ENCODE measurements at regions not wholly inside any gene's neighbourhood (a gene's known extent, or its start where the extent isn't known, plus 50 kb on each side); places are given as distances from the start of the nearest gene placed in this dataset.

GRCh38 chr1:187275985-187276575 is 447.3 kb downstream of the PLA2G4A start:
- TF ChIP-seq CTCF (IDR thresholded peaks at IDR 0.05; ENCODE audit: borderline replicate concordance, control extremely low read depth, extremely low read depth, insufficient read depth, missing control alignments) = no peak
- no peak for DNase-seq (ENCODE audit: low spot score)
- in situ Hi-C loops (cut with MboI; ENCODE audit: low sequenced_read_pairs, unreplicated experiment) = no loop called here

GRCh38 chr1:187276677-187277076 is 447.9 kb downstream of the PLA2G4A start:
- no peak for TF ChIP-seq CTCF (IDR thresholded peaks at IDR 0.05; ENCODE audit: borderline replicate concordance, control extremely low read depth, extremely low read depth, insufficient read depth, missing control alignments)
- no peak for DNase-seq (ENCODE audit: low spot score)
- in situ Hi-C loops (cut with MboI; ENCODE audit: low sequenced_read_pairs, unreplicated experiment) = no loop called here

GRCh38 chr1:187280031-187280430 is 451.3 kb downstream of the PLA2G4A start:
- TF ChIP-seq CTCF (IDR thresholded peaks at IDR 0.05; ENCODE audit: borderline replicate concordance, control extremely low read depth, extremely low read depth, insufficient read depth, missing control alignments) = no peak
- DNase-seq (ENCODE audit: low spot score) = no peak
- in situ Hi-C loops (cut with MboI; ENCODE audit: low sequenced_read_pairs, unreplicated experiment) = no loop called here

- in situ Hi-C loops (cut with MboI; ENCODE audit: low sequenced_read_pairs, unreplicated experiment) = no loop called here
- no peak for DNase-seq (ENCODE audit: low spot score)
- no peak for TF ChIP-seq CTCF (IDR thresholded peaks at IDR 0.05; ENCODE audit: borderline replicate concordance, control extremely low read depth, extremely low read depth, insufficient read depth, missing control alignments)
Measured at GRCh38 chr1:187281085-187281484, 452.3 kb downstream of the PLA2G4A start.

- no peak for DNase-seq (ENCODE audit: low spot score)
- in situ Hi-C loops (cut with MboI; ENCODE audit: low sequenced_read_pairs, unreplicated experiment) = no loop called here
- no peak for TF ChIP-seq CTCF (IDR thresholded peaks at IDR 0.05; ENCODE audit: borderline replicate concordance, control extremely low read depth, extremely low read depth, insufficient read depth, missing control alignments)
Measured at GRCh38 chr1:187283984-187284383, 455.2 kb downstream of the PLA2G4A start.

GRCh38 chr1:187294421-187295201 is 465.9 kb downstream of the PLA2G4A start:
- in situ Hi-C loops (cut with MboI; ENCODE audit: low sequenced_read_pairs, unreplicated experiment) = no loop called here
- TF ChIP-seq CTCF (IDR thresholded peaks at IDR 0.05; ENCODE audit: borderline replicate concordance, control extremely low read depth, extremely low read depth, insufficient read depth, missing control alignments) = no peak
- DNase-seq (ENCODE audit: low spot score) = no peak

Measured in GM13976 (cell line).